ENCODE measurements at regions not wholly inside any gene's neighbourhood (a gene's known extent, or its start where the extent isn't known, plus 50 kb on each side); places are given as distances from the start of the nearest gene placed in this dataset.
"Not testable (repeated sequence)": the region's sequence is repeated elsewhere in the genome, so short reads cannot be mapped to it uniquely, and the experiment has no call there.

- DNase-seq = no peak
These were observed 138.5 kb downstream of the SLC24A2 start for GRCh38 chr9:19650312-19650711.

- DNase-seq = no peak
These were observed 139.3 kb downstream of the SLC24A2 start for GRCh38 chr9:19649336-19650041.

- no peak for DNase-seq
These were observed 140.2 kb downstream of the SLC24A2 start for GRCh38 chr9:19648672-19649071.

- no peak for DNase-seq
These were observed 145.0 kb downstream of the SLC24A2 start for GRCh38 chr9:19643875-19644274.

GRCh38 chr9:19642256-19642655 is 146.6 kb downstream of the SLC24A2 start:
- no peak for DNase-seq

- no peak for DNase-seq
These were observed 147.8 kb downstream of the SLC24A2 start for GRCh38 chr9:19641046-19641445.

GRCh38 chr9:19640014-19640413 is 148.8 kb downstream of the SLC24A2 start:
- DNase-seq = no peak

- DNase-seq = no peak
These were observed 151.8 kb downstream of the SLC24A2 start for GRCh38 chr9:19637084-19637483.

GRCh38 chr9:19634881-19635280 is 154.0 kb downstream of the SLC24A2 start:
- no peak for DNase-seq

- no peak for DNase-seq
These were observed 157.7 kb downstream of the SLC24A2 start for GRCh38 chr9:19631181-19631580.

GRCh38 chr9:19630760-19631159 is 158.1 kb downstream of the SLC24A2 start:
- no peak for DNase-seq

- no peak for DNase-seq
These were observed 159.3 kb downstream of the SLC24A2 start for GRCh38 chr9:19629488-19629887.

- not testable (repeated sequence) for DNase-seq
These were observed 163.4 kb downstream of the SLC24A2 start for GRCh38 chr9:19625426-19625825.

- no peak for DNase-seq
These were observed 164.3 kb downstream of the SLC24A2 start for GRCh38 chr9:19624519-19624918.

- DNase-seq = no peak
These were observed 164.9 kb downstream of the SLC24A2 start for GRCh38 chr9:19623941-19624340.

- no peak for DNase-seq
These were observed 168.5 kb downstream of the SLC24A2 start for GRCh38 chr9:19620326-19620725.

GRCh38 chr9:19619221-19619620 is 169.6 kb downstream of the SLC24A2 start:
- DNase-seq = no peak

GRCh38 chr9:19618816-19619215 is 170.0 kb downstream of the SLC24A2 start:
- DNase-seq = no peak

GRCh38 chr9:19615036-19615624 is 173.7 kb downstream of the SLC24A2 start:
- no peak for DNase-seq

GRCh38 chr9:19614294-19614693 is 174.5 kb downstream of the SLC24A2 start:
- no peak for DNase-seq

GRCh38 chr9:19600538-19600937 is 188.3 kb downstream of the SLC24A2 start:
- no peak for DNase-seq

- DNase-seq = no peak
These were observed 189.9 kb downstream of the ACER2 start for GRCh38 chr9:19598722-19599121.

GRCh38 chr9:19597176-19597575 is 188.4 kb downstream of the ACER2 start:
- DNase-seq = no peak

- no peak for DNase-seq
These were observed 186.2 kb downstream of the ACER2 start for GRCh38 chr9:19595003-19595402.

- no peak for DNase-seq
These were observed 178.9 kb downstream of the ACER2 start for GRCh38 chr9:19587678-19588077.
